NCI-H69 (cell line): ENCODE measurements at regions not wholly inside any gene's neighbourhood (a gene's known extent, or its start where the extent isn't known, plus 50 kb on each side); places are given as distances from the start of the nearest gene placed in this dataset.
A peak's percentile ranks its signal among the peaks of the same experiment; 100 is the strongest.

ENCODE experiments used
- DNase-seq: peaks from one replicate; lab custom pipeline; 2025; lab: John Stamatoyannopoulos, UW

DNA sequence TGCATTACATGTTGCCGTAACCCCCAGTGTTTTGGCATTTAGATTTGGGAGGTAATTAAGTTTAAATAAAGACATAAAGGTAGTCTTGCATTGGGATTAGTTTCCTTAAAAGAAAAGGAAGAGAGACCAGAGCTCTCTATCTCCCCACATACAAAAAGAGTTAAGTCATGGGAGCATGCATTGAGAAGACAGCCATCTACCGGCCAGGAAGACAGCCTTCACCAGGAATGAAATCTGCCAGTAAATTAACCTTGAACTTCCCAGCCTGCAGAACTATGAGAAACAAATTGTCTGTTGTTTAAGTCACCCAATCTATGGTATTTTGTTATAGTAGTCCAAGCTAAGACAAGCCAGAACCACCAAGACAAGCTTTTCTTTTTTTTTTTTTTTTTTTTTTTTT lies 567.0 kb upstream of the CDH18 start:
- no peak for DNase-seq

DNA sequence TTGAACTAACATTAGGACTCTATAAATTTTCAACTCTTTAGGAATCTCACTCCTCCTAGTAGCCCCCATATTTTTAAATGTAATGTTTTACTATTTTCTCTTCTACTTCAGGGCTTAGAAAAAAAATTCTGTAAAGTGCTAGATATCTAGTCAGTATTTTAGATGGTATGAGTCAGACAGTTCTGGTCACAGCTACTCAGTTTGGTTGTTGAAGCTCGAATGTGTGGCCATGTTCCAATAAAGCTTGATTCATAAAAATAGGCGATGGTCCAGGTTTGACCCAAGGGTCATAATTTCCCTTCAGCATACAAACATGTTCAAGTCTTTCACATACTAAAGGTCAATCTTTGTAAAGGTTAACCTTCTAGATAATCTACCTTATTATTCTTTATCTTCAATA lies 566.0 kb upstream of the CDH18 start:
- no peak for DNase-seq

DNA sequence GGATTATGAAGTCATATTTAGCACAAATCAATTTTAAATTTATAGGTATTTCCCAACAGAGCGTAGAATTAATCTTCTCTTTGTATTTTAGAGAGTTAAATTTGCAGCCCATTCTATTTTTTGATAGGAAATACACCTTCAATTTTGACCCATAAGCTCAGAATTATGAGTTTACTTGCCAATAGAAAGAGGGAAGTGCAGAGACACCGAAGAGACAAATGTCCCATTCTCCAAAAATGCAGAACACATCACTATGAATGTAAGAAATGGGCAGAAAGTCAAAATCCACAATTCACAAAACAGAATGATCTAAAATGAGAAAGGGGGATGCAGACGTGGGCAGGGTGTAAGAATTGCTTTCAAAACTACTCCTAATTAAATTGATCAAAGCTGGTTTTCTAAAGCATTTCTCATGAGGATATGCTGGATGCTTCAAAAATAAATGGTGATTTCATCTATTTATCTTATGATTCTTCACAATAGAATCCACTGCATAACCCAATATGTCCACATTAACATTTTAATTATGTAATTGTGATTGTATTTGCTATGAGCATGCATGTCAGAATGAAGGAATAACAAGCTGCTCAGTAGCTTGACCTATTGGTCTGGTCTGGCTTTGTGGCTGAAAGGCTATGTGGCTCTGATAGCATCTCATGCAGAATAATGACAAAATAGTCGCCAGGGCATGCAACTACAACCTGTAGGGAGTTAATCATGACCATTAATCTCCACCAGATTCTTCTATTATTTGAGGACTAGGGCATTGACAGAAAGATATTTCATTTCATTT lies 550.1 kb upstream of the CDH18 start:
- DNase-seq = no peak

DNA sequence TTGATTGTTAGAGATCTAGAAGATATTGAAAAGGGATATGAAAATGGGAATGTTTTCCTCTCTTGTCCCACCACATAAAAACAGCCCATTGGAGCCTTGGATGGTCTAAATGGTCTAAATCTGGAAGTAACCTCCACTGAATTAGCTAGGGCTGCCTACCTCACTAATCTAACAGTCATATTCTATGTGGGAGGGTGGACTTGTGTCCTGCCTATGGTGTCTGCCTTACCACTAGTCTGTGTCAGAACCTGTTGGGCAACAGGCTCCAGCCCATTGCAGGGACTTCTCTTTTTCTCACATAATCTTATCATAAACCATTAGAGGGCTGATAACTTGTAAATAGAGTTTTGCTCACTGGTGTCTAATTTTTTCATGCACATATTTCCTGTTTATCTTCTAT lies 548.8 kb upstream of the CDH18 start:
- no peak for DNase-seq

GRCh38 chr5:20536341-20536740 lies 548.3 kb upstream of the CDH18 start:
- no peak for DNase-seq

GRCh38 chr5:20528471-20528870 lies 540.5 kb upstream of the CDH18 start:
- DNase-seq = no peak

- no peak for DNase-seq
Observed at GRCh38 chr5:20524991-20525529, 537.1 kb upstream of the CDH18 start.

DNA sequence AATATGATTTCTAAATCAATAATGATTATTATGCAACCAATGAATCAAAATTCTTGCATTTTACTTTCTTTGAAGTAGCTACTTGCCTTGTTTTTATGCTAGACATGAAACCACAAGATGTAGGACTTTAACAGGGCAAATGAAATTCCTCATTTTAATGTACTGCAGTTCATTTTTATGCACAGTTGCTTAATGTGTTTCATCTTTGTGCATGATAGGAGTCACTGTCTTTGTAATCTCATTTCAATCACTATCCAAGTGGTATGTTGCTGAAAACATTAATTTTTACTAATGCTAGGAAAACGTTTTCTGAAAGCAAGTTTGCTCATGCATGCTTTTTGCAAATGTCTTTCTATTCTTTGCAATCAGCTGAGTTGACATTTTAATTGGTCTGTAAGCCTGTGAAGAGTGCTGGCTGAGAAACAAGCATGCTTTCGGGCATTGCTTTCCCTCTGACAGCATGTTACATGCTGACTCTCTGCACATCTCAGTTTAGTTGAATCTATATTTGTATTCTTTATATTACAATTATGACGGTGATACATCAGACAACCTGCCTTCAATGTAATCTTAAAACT lies 535.0 kb upstream of the CDH18 start:
- peak; percentile 4 for DNase-seq

DNA sequence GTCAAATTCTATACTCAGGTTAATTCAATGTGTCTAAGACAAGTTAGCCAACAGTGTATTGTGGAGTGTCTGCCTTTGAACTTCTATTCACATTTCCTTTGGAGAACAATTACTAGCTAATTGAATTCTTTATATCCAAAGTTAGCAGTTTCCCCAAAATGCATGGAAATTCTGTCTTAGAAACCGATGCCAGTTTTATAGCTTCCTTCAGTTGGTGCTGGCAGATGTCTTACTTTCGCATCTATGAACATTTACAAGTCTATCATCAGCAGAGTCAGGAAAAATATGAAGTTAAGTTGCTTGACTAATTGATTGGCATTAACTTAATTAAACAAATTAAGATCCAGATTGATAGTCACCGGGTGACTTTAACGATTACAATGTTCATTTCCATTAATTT lies 527.6 kb upstream of the CDH18 start:
- DNase-seq = no peak

DNA sequence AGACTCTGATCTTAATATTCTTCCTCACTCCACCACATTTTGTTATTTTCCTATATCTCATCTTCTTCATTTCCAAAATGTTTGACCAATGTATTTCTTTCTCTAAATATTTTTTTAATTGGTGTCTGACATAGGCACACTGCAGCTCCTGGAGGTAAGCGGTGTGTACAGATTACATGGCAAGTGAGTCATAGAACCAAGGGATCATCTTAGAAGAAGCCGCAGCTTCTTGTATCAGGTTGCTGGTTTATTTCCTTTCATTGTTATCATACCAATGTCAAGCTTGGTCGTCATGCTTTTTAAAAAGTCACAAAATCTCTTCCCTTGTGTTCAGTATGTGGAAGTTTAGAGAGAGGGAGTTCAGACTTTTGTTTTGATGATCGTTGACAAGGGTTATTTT lies 526.1 kb upstream of the CDH18 start:
- DNase-seq = no peak

DNA sequence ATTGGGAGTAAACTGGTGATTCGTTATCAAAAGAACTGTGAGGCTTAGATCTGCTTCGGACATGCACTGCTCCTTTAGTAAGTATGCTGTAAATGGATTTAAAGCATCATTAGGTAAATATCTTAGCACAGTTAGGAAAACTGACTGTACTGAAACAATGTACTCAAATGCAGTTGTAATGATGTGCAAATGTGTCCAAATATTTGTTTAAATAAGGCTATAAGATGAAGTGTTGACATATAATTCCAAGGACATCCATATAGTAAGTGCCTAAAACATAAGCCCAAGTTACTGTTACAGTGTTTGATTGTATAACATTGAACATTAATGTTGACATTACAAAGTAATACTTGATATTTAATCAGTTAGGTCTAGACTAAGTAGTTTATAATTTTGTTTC lies 512.5 kb upstream of the CDH18 start:
- peak; percentile 12 for DNase-seq

GRCh38 chr5:20498926-20499325 lies 510.9 kb upstream of the CDH18 start:
- no peak for DNase-seq

DNA sequence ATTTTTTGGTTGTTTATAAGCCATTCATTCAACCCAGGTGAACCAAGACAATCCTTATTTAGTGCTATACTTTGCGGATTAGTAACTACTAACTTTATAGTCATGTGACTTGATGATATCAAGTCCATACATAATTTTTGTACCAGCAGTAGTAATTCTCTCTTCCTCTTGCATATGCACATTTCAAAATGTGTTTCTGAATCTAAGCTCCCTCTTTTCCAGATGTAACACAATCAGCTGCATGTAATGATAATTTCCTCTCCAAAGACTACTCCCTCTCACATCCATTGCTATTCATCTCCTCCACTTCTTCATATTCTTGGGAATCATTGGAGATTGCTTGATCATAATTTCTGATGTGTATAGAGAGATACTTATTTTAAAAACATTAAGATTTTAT lies 510.1 kb upstream of the CDH18 start:
- no peak for DNase-seq

GRCh38 chr5:20497356-20497755 lies 509.4 kb upstream of the CDH18 start:
- peak; percentile 58 for DNase-seq

- DNase-seq = no peak
Observed at GRCh38 chr5:20494706-20495105, 506.7 kb upstream of the CDH18 start.

- DNase-seq = no peak
Observed at GRCh38 chr5:20486826-20487225, 498.8 kb upstream of the CDH18 start.

DNA sequence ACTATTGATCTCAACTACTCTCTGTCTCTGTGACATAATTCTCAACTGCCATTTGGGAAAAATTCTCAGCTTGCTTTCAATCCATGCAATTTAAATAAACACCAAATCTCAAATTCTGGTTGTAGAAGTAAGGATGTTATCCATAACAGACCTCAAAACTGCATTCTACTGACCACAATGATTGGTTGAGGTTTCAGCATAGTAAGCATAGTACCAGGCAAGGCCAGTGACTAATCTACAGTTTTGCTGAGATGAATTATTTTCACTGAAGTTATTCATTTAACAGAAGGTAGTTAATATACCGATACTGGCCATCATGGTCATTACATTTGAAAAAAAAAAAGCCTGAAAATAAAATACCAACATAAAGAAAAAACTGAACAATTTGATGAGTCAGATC lies 488.0 kb upstream of the CDH18 start:
- no peak for DNase-seq

- no peak for DNase-seq
Observed at GRCh38 chr5:20470997-20471396, 483.0 kb upstream of the CDH18 start.

- DNase-seq = no peak
Observed at GRCh38 chr5:20469792-20470191, 481.8 kb upstream of the CDH18 start.

DNA sequence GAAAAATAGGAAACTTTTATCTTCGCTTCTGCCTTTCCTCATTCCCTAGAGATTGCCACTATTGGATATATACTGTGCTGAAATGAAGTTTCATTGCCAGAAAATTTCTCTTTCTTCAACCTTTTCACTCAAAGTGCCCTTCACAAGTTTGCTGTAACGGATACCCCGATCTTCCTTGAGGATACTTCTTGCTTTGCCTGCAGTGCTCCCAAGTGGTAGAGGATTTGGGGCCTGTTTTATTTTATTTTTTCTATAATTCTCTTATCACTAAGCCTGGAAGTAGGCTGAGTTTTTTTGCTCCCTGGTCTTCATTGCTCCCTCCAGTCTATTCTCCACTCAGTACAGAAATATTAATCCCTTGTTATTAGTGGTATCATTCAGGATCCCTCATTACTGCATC lies 481.4 kb upstream of the CDH18 start:
- no peak for DNase-seq

GRCh38 chr5:20466512-20466911 lies 478.5 kb upstream of the CDH18 start:
- DNase-seq = no peak

DNA sequence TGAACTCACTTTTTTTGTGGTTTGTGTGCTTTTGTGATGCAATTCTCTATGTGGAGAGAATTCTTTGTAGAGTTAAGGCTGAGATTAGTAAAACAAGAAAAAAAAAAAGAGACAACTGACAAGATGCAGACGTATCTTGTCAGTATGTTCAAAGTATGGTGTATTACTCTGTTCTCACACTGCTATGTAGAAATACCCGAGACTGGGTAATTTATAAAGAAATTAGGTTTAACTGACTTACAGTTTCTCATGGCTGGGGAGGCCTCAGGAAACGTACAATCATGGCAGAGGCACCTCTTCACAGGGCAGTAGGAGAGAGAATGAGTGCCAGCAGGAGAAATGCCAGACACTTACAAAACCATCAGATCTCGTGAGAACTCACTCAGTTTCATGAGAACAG lies 475.2 kb upstream of the CDH18 start:
- no peak for DNase-seq

DNA sequence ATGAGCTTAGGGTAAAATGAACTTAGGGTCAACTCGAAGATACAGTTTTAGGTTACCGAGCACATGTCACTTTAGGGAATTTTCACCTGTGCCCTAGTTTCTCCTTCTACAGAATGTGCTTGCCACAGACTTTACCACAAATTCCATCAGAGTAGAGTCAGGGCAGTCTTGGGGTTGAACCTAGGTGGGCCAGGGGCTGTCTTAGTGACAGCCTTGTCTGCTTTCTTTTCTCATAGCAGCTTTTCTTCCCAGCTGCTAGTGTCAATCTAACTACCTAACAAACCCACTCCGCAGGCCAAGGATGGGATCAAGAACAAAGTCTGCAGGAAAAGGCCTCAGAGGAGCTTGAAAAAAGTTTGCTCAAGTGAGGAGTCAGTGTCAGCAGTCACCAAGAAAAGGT lies 458.1 kb upstream of the CDH18 start:
- no peak for DNase-seq

- no peak for DNase-seq
Observed at GRCh38 chr5:20445326-20445860, 457.4 kb upstream of the CDH18 start.
